ENCODE measurements at regions not wholly inside any gene's neighbourhood (a gene's known extent, or its start where the extent isn't known, plus 50 kb on each side); places are given as distances from the start of the nearest gene placed in this dataset.

GRCh38 chr4:173703021-173703420 lies 173.0 kb upstream of the HAND2 start:
- Histone ChIP-seq H3K4me1 (peaks cover 0 to 2% of the 10 kb centered on the region in 2 donors), H3K27ac (peak overlapping the region in 1 of 2 donors; percentile 38), H3K36me3 (no peaks in the 10 kb centered on the region), H3K27me3 (no peaks in the 10 kb centered on the region), H3K4me3 (no peak overlapping the region), H3K9me3 (no peaks in the 10 kb centered on the region)
- TF ChIP-seq, protein P1, sequence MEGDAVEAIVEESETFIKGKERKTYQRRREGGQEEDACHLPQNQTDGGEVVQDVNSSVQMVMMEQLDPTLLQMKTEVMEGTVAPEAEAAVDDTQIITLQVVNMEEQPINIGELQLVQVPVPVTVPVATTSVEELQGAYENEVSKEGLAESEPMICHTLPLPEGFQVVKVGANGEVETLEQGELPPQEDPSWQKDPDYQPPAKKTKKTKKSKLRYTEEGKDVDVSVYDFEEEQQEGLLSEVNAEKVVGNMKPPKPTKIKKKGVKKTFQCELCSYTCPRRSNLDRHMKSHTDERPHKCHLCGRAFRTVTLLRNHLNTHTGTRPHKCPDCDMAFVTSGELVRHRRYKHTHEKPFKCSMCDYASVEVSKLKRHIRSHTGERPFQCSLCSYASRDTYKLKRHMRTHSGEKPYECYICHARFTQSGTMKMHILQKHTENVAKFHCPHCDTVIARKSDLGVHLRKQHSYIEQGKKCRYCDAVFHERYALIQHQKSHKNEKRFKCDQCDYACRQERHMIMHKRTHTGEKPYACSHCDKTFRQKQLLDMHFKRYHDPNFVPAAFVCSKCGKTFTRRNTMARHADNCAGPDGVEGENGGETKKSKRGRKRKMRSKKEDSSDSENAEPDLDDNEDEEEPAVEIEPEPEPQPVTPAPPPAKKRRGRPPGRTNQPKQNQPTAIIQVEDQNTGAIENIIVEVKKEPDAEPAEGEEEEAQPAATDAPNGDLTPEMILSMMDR (IDR thresholded peaks at IDR 0.05) = no peak
- DNase-seq (ENCODE audit: low spot score in 2 of 2) = no peak
- intact Hi-C loops (cut with DNase I) = loop anchor here (5.0 kb wide), 1 partner anchor 41 kb away; no protein-coding TSS in a partner anchor

- no peak for DNase-seq (ENCODE audit: low spot score in 2 of 2)
- intact Hi-C loops (cut with DNase I) = loop anchor here (5.0 kb wide), 1 partner anchor 38 kb away; no protein-coding TSS in a partner anchor
- H3K4me3 ChIP-seq = no peak overlapping the region
- TF ChIP-seq, protein P1 (IDR thresholded peaks at IDR 0.05) = no peak
- no peaks in the 10 kb centered on the region for H3K9me3 ChIP-seq
- H3K4me1 ChIP-seq = peaks cover 0 to 2% of the 10 kb centered on the region in 2 donors
- H3K36me3 ChIP-seq = no peaks in the 10 kb centered on the region
- H3K27ac ChIP-seq = no peak overlapping the region
- H3K27me3 ChIP-seq = no peaks in the 10 kb centered on the region
Measured at GRCh38 chr4:173700650-173701049, 170.6 kb upstream of the HAND2 start.

DNA sequence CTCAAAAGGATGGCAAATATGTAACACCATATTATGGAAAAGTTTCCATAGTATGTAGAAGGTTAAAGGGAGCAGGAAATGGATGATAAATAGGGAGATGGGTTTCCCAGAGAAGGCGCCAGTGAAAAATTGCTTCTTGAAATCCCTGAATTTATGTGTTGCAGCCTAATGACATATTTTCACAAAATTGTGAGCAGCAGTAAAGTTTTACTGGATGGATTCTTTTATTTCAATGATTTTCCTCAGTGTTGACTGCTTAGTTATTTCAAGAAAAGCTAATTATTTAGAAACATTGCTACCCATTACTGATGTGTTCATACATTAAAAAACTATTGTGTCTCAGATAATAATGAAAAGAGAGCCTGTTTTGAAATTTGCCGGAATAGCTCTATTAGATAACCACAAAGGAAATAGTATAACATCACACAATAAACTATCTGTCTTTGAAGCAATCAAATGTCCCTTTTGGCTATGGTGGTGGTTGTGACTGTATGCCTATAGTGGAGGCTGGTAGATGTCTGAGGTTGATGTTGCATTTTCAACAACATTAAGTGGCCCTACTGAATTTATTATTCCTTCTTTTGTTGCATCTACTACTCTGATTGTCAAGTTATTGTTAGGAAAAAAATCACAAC lies 169.9 kb upstream of the HAND2 start:
- TF ChIP-seq, protein P1 (IDR thresholded peaks at IDR 0.05) = no peak
- Histone ChIP-seq H3K9me3 (no peaks in the 10 kb centered on the region), H3K27me3 (no peaks in the 10 kb centered on the region), H3K4me3 (no peak overlapping the region), H3K4me1 (peaks cover 0 to 2% of the 10 kb centered on the region in 2 donors), H3K27ac (no peak overlapping the region), H3K36me3 (no peaks in the 10 kb centered on the region)
- no peak for DNase-seq (ENCODE audit: low spot score in 2 of 2)
- intact Hi-C loops (cut with DNase I) = loop anchor here (5.0 kb wide), 1 partner anchor 38 kb away; no protein-coding TSS in a partner anchor

DNA sequence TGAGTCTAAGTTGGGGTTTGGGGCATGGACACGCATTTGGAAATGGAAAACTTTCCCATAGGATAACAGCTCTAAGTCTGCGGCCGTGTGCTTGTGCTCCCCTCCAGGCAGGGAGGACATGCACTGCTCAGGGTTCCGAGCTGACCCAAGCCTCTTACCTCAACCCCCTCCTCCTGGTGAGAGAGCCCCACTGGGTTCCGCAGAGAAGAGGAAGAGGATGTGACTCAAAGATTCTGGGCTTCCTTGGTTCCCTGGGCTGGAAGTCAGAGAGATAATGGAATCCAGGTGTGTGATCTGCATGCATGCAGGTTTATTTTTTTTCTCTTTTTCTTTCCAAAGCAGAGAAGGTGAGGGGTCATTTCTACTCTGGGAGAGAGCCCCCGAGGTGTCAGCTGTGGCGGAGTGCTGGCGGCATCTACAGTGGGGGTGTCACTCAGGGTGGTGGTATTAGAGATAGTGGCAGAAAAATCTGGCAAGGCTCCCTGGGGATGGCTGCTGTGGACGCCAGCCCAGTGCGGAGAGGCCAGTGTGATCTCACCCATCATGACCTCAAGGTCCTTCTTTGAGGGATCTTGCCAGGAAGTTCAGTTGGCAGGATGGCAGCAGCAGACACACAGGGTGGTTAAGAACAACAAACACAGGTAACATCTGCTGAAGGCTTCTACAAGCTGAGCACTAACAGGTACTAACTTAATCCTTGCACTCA lies 168.7 kb upstream of the HAND2 start:
- H3K27me3 ChIP-seq = no peaks in the 10 kb centered on the region
- intact Hi-C loops (cut with DNase I) = no loop called here
- H3K36me3 ChIP-seq = no peaks in the 10 kb centered on the region
- H3K4me3 ChIP-seq = no peak overlapping the region
- no peak overlapping the region for H3K27ac ChIP-seq
- H3K9me3 ChIP-seq = no peaks in the 10 kb centered on the region
- no peaks in the 10 kb centered on the region for H3K4me1 ChIP-seq
- DNase-seq (ENCODE audit: low spot score in 2 of 2) = no peak
- TF ChIP-seq, protein P1 (IDR thresholded peaks at IDR 0.05) = no peak

- no peak overlapping the region for H3K27ac ChIP-seq
- intact Hi-C loops (cut with DNase I) = no loop called here
- H3K36me3 ChIP-seq = no peaks in the 10 kb centered on the region
- TF ChIP-seq, protein P1 (IDR thresholded peaks at IDR 0.05) = no peak
- H3K4me1 ChIP-seq = no peaks in the 10 kb centered on the region
- no peaks in the 10 kb centered on the region for H3K9me3 ChIP-seq
- no peak overlapping the region for H3K4me3 ChIP-seq
- no peak for DNase-seq (ENCODE audit: low spot score in 2 of 2)
- no peaks in the 10 kb centered on the region for H3K27me3 ChIP-seq
Measured at GRCh38 chr4:173697840-173698239, 167.8 kb upstream of the HAND2 start.
